ENCODE measurements at regions not wholly inside any gene's neighbourhood (a gene's known extent, or its start where the extent isn't known, plus 50 kb on each side); places are given as distances from the start of the nearest gene placed in this dataset.

DNA sequence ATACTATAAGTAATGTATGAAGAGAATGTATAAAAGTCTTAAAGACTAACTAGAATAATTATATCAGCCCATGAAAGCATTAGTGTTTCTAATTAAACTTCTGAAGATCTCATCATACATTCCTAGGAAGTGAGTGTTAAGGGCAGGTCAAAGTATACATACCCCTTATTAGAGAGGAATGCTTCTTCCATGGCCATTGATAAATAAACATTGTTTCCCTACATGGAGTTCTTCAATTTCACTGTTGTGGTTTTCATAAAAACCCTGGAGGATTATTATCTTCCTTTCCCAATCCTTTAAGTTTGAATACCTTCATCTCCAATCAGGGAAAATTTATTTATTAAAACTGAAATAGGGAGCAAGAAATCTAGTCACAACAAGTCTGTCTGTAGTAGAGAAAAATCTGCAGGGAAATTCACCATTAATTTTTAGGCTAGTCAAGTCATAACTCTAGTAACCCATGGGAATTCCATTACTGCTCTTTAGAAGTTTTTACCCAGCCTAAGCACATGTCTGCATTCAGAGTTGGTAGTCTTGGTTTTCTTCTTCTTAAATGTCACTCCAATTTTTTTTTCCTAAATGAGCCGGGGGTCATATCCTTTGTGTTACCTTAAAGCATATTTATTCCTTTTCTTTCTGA lies 147.0 kb downstream of the TNFSF18 start:
- H3K4me3 ChIP-seq (ENCODE audit: extremely low read depth in 1 of 4, insufficient read depth in 2 of 4, low read depth in 3 of 4, low read length in 4 of 4), result no peak overlapping the region
- H3K79me1 ChIP-seq (ENCODE audit: low read depth, low read length), result no peaks in the 10 kb centered on the region
- H2BK5ac ChIP-seq (ENCODE audit: low read depth, low read length), result no peak overlapping the region
- ChIA-PET CTCF (ENCODE audit: partially characterized antibody) (no interaction called here), POLR2A (ENCODE audit: partially characterized antibody) (no interaction called here)
- H3K18ac ChIP-seq (ENCODE audit: extremely low read depth, low read length), result no peak overlapping the region
- H4K5ac ChIP-seq (ENCODE audit: insufficient read length, low read depth, low read length), result no peak overlapping the region
- 92% methylated on average over 1 of the region's 1 CpG; no CpG with 5 or more reads in 1 of the 2 experiments for WGBS, 2 experiments (ENCODE audit: extremely low coverage in 1 of 2, insufficient coverage in 1 of 2, insufficient read length in 1 of 2, insufficient replicate concordance in 2 of 2, low coverage in 1 of 2, low lambda C conversion rate in 2 of 2, missing lambda C conversion rate in 1 of 2)
- H4K8ac ChIP-seq (ENCODE audit: extremely low read depth, insufficient read depth, low read length), result no peak overlapping the region
- H2AK5ac ChIP-seq (ENCODE audit: low read depth, low read length), result no peak overlapping the region
- no peak overlapping the region for H3K4ac ChIP-seq (replicated peaks; ENCODE audit: insufficient read length, low read depth, low read length)
- no peak overlapping the region for H3K9ac ChIP-seq (replicated peaks in 1 of 4; ENCODE audit: extremely low read depth in 1 of 4, low read depth in 3 of 4, low read length in 3 of 4)
- no peaks in the 10 kb centered on the region for H3K4me1 ChIP-seq (replicated peaks in 1 of 4; ENCODE audit: control insufficient read depth in 3 of 4, insufficient read depth in 4 of 4, low read length in 3 of 4)
- H3K23me2 ChIP-seq (ENCODE audit: low read depth, low read length), result no peaks in the 10 kb centered on the region
- FAIRE-seq (no peak), DNase-seq (ENCODE audit: low read depth in 1 of 2, low spot score in 2 of 2) (no peak)
- no peak overlapping the region for H3K23ac ChIP-seq (ENCODE audit: insufficient read length)
- H3K9me3 ChIP-seq (ENCODE audit: insufficient read depth in 2 of 2, low read depth in 1 of 2, low read length in 1 of 2), result peaks cover 0 to 4% of the 10 kb centered on the region in 2 experiments; a peak in 1 of 4 replicates
- no peak overlapping the region for H4K91ac ChIP-seq (replicated peaks; ENCODE audit: insufficient read length, low read length)
- H2BK12ac ChIP-seq (ENCODE audit: low read depth, low read length), result no peak overlapping the region
- no peak overlapping the region for H3K4me2 ChIP-seq (ENCODE audit: insufficient read depth in 1 of 2, low read depth in 2 of 2, low read length in 2 of 2)
- H4K20me1 ChIP-seq (replicated peaks in 1 of 2; ENCODE audit: control insufficient read depth in 1 of 2, insufficient read depth in 2 of 2, low read length in 2 of 2), result no peaks in the 10 kb centered on the region
- no peak for TF ChIP-seq KDM4A (IDR thresholded peaks at IDR 0.05; ENCODE audit: low read depth, low read length, severe bottlenecking)
- no peak for TF ChIP-seq CREB1 (IDR thresholded peaks at IDR 0.05)
- TF ChIP-seq PHF8 (conservative IDR thresholded peaks at IDR 0.05; ENCODE audit: low read depth, low read length), result no peak
- TF ChIP-seq YY1 (IDR thresholded peaks at IDR 0.05; ENCODE audit: low read depth, low read length), result no peak
- no peak for TF ChIP-seq TAF7 (optimal IDR thresholded peaks at IDR 0.05; ENCODE audit: borderline replicate concordance, low read depth, low read length)
- TF ChIP-seq BACH1 (IDR thresholded peaks at IDR 0.05; ENCODE audit: low read length), result no peak
- no peak for TF ChIP-seq ASH2L (IDR thresholded peaks at IDR 0.05; ENCODE audit: low read length)
- no peak for TF ChIP-seq SP2 (IDR thresholded peaks at IDR 0.05; ENCODE audit: low read length)
- no peak for TF ChIP-seq SIX5 (IDR thresholded peaks at IDR 0.05; ENCODE audit: low read depth, low read length)
- TF ChIP-seq JUN (IDR thresholded peaks at IDR 0.05; ENCODE audit: low read depth, low read length), result no peak
- TF ChIP-seq CEBPB (IDR thresholded peaks at IDR 0.05; ENCODE audit: low read depth, low read length), result no peak
- no peak for TF ChIP-seq EZH2 (IDR thresholded peaks at IDR 0.05; ENCODE audit: low read depth, low read length, severe bottlenecking)
- TF ChIP-seq CBX5 (IDR thresholded peaks at IDR 0.05; ENCODE audit: low read depth, low read length), result no peak
- TF ChIP-seq, protein P1, sequence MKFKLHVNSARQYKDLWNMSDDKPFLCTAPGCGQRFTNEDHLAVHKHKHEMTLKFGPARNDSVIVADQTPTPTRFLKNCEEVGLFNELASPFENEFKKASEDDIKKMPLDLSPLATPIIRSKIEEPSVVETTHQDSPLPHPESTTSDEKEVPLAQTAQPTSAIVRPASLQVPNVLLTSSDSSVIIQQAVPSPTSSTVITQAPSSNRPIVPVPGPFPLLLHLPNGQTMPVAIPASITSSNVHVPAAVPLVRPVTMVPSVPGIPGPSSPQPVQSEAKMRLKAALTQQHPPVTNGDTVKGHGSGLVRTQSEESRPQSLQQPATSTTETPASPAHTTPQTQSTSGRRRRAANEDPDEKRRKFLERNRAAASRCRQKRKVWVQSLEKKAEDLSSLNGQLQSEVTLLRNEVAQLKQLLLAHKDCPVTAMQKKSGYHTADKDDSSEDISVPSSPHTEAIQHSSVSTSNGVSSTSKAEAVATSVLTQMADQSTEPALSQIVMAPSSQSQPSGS (IDR thresholded peaks at IDR 0.05; ENCODE audit: low read length), result no peak
- H3K36me3 ChIP-seq (ENCODE audit: control insufficient read depth in 2 of 4, insufficient read depth in 4 of 4, low read length in 3 of 4), result no peaks in the 10 kb centered on the region
- H3K56ac ChIP-seq (replicated peaks; ENCODE audit: insufficient read length, low read depth, low read length), result no peak overlapping the region
- H2BK20ac ChIP-seq (ENCODE audit: low read length), result no peak overlapping the region
- H3K27me3 ChIP-seq (replicated peaks in 1 of 4; ENCODE audit: control insufficient read depth in 3 of 4, extremely low read depth in 1 of 4, insufficient read depth in 3 of 4, low read length in 3 of 4), result no peaks in the 10 kb centered on the region
- H3K14ac ChIP-seq (ENCODE audit: insufficient read length), result no peak overlapping the region
- H3K79me2 ChIP-seq (ENCODE audit: control insufficient read depth in 1 of 2, insufficient read depth in 2 of 2, low read length in 2 of 2), result no peaks in the 10 kb centered on the region
- H2BK15ac ChIP-seq (ENCODE audit: low read length), result no peak overlapping the region
- no peak overlapping the region for H3K27ac ChIP-seq (ENCODE audit: low read depth, low read length)
- H2AFZ ChIP-seq (ENCODE audit: low read length), result no peak overlapping the region
- H2BK120ac ChIP-seq (replicated peaks; ENCODE audit: low read depth, low read length), result no peak overlapping the region

Data from H1 (cell line).